ENCODE measurements at regions not wholly inside any gene's neighbourhood (a gene's known extent, or its start where the extent isn't known, plus 50 kb on each side); places are given as distances from the start of the nearest gene placed in this dataset.

GRCh38 chr1:68617942-68618341, 121.1 kb upstream of the DEPDC1 start:
- DNase-seq (ENCODE audit: low read depth in 2 of 2), result no peak
- no peak for TF ChIP-seq CTCF (IDR thresholded peaks at IDR 0.05; ENCODE audit: low read depth, low read length)

DNA sequence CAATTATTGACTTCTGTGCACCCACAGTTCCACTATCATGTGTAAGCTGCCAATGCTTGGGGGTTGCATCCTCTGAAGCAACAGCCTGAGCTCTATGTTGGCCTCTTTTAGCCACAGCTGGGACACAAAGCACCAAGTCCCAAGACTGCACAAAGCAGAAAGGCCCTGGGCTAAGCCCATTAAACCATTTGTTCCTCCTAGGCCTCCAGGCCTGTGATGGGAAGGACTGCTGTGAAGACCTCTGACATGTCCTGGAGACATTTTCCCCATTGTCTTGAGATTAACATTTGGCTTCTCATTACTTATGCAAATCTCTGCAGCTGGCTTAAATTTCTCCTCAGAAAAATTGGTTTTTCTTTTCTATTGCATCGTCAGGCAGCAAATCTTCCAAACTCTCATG, 123.7 kb upstream of the DEPDC1 start:
- H3K4me3 ChIP-seq (replicated peaks in 1 of 2; ENCODE audit: low read depth in 2 of 2, low read length in 2 of 2), result no peak overlapping the region
- TF ChIP-seq CTCF (IDR thresholded peaks at IDR 0.05; ENCODE audit: low read depth, low read length), result no peak
- no peak for DNase-seq (ENCODE audit: low read depth in 2 of 2)

More at GRCh38 chr1:68617942-68618341, 121.1 kb upstream of the DEPDC1 start:
- H3K4me3 ChIP-seq (replicated peaks in 1 of 2; ENCODE audit: low read depth in 2 of 2, low read length in 2 of 2), result no peak overlapping the region

DNA sequence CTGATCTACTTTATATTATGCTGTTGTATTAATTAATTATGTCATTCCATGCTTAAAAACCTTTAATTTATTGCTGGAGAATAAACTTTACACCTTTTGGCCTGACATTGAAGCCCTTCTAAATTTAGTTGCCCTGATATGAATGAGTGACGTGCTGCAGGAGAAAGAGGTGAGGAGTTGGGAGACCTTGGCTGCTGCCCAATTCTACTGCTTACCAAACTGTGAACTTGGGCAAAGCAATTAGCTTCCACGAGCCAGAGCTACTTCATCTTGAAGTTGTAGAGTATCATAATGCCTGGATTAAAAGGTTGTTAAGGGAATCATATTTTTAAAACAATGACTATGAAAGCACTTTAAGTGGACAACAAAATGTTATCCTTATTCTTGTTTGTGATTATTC, 126.8 kb upstream of the DEPDC1 start:
- H3K4me3 ChIP-seq (replicated peaks in 1 of 2; ENCODE audit: low read depth in 2 of 2, low read length in 2 of 2), result no peak overlapping the region
- DNase-seq (ENCODE audit: low read depth in 2 of 2), result peak; percentile 1 to 34
- TF ChIP-seq CTCF (IDR thresholded peaks at IDR 0.05; ENCODE audit: low read depth, low read length), result no peak

- DNase-seq (ENCODE audit: low read depth in 2 of 2), result peak; percentile 76 to 82
- no peak for TF ChIP-seq CTCF (IDR thresholded peaks at IDR 0.05; ENCODE audit: low read depth, low read length)
- H3K4me3 ChIP-seq (replicated peaks in 1 of 2; ENCODE audit: low read depth in 2 of 2, low read length in 2 of 2), result no peak overlapping the region
Observed at GRCh38 chr1:68624233-68624632, 127.4 kb upstream of the DEPDC1 start.

- TF ChIP-seq CTCF (IDR thresholded peaks at IDR 0.05; ENCODE audit: low read depth, low read length), result no peak
- H3K4me3 ChIP-seq (replicated peaks in 1 of 2; ENCODE audit: low read depth in 2 of 2, low read length in 2 of 2), result no peak overlapping the region
- DNase-seq (ENCODE audit: low read depth in 2 of 2), result no peak
Observed at GRCh38 chr1:68625624-68626023, 128.7 kb upstream of the DEPDC1 start.

- H3K4me3 ChIP-seq (replicated peaks in 1 of 2; ENCODE audit: low read depth in 2 of 2, low read length in 2 of 2), result no peak overlapping the region
- DNase-seq (ENCODE audit: low read depth in 2 of 2), result peak; percentile 15 to 38
- TF ChIP-seq CTCF (IDR thresholded peaks at IDR 0.05; ENCODE audit: low read depth, low read length), result no peak
Observed at GRCh38 chr1:68633141-68633919, 136.4 kb upstream of the DEPDC1 start.

DNA sequence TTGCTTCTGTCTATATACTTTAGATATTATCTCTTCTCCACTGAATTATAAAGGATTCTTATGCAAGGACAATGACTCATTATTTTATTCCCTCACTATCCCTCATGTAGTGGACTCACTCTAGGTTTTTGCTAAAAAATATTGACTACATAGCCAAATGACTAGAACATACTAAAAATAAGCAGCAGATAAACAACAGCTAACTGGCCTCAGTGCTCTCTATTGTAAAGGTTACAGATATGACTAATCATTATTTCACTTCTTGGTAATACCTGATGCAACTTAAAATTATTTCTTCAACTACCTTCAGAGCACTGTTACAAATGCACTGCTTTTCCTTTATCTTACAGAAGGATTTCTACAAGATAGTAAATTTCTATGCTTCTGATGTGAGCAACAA, 147.6 kb upstream of the DEPDC1 start:
- no peak for DNase-seq (ENCODE audit: low read depth in 2 of 2)
- TF ChIP-seq CTCF (IDR thresholded peaks at IDR 0.05; ENCODE audit: low read depth, low read length), result no peak
- no peak overlapping the region for H3K4me3 ChIP-seq (replicated peaks in 1 of 2; ENCODE audit: low read depth in 2 of 2, low read length in 2 of 2)

Data from cardiac fibroblast (primary cell).